ENCODE measurements at regions not wholly inside any gene's neighbourhood (a gene's known extent, or its start where the extent isn't known, plus 50 kb on each side); places are given as distances from the start of the nearest gene placed in this dataset.

- no peak for DNase-seq
Measured at GRCh38 chr18:28890791-28891190, 713.9 kb upstream of the CDH2 start.

GRCh38 chr18:28884304-28884703 lies 707.4 kb upstream of the CDH2 start:
- DNase-seq, result no peak

GRCh38 chr18:28880856-28881255 lies 703.9 kb upstream of the CDH2 start:
- DNase-seq, result no peak

GRCh38 chr18:28875059-28875458 lies 698.1 kb upstream of the CDH2 start:
- DNase-seq, result no peak

GRCh38 chr18:28863396-28863795 lies 686.5 kb upstream of the CDH2 start:
- no peak for DNase-seq

GRCh38 chr18:28858248-28858647 lies 681.3 kb upstream of the CDH2 start:
- DNase-seq, result no peak

- no peak for DNase-seq
Measured at GRCh38 chr18:28855989-28856388, 679.1 kb upstream of the CDH2 start.

- DNase-seq, result no peak
Measured at GRCh38 chr18:28855524-28855923, 678.6 kb upstream of the CDH2 start.

GRCh38 chr18:28854964-28855363 lies 678.0 kb upstream of the CDH2 start:
- no peak for DNase-seq

GRCh38 chr18:28846958-28847357 lies 670.0 kb upstream of the CDH2 start:
- no peak for DNase-seq

- DNase-seq, result no peak
Measured at GRCh38 chr18:28837100-28837499, 660.2 kb upstream of the CDH2 start.

- no peak for DNase-seq
Measured at GRCh38 chr18:28834889-28835288, 658.0 kb upstream of the CDH2 start.

GRCh38 chr18:28831908-28832307 lies 655.0 kb upstream of the CDH2 start:
- DNase-seq, result no peak

GRCh38 chr18:28831476-28831875 lies 654.5 kb upstream of the CDH2 start:
- DNase-seq, result no peak

GRCh38 chr18:28826107-28826506 lies 649.2 kb upstream of the CDH2 start:
- DNase-seq, result no peak

GRCh38 chr18:28824183-28824574 lies 647.2 kb upstream of the CDH2 start:
- no peak for DNase-seq

- DNase-seq, result no peak
Measured at GRCh38 chr18:28823506-28824182, 646.7 kb upstream of the CDH2 start.

GRCh38 chr18:28820353-28820752 lies 643.4 kb upstream of the CDH2 start:
- DNase-seq, result no peak

GRCh38 chr18:28816155-28816554 lies 639.2 kb upstream of the CDH2 start:
- no peak for DNase-seq

GRCh38 chr18:28814365-28814764 lies 637.4 kb upstream of the CDH2 start:
- DNase-seq, result no peak

- no peak for DNase-seq
Measured at GRCh38 chr18:28808373-28808772, 631.4 kb upstream of the CDH2 start.

- no peak for DNase-seq
Measured at GRCh38 chr18:28805491-28805890, 628.6 kb upstream of the CDH2 start.

GRCh38 chr18:28804512-28805202 lies 627.7 kb upstream of the CDH2 start:
- DNase-seq, result no peak

- no peak for DNase-seq
Measured at GRCh38 chr18:28802546-28802945, 625.6 kb upstream of the CDH2 start.

GRCh38 chr18:28801876-28802275 lies 624.9 kb upstream of the CDH2 start:
- DNase-seq, result no peak
